Fibroblast of lung (primary cell): ENCODE measurements at regions not wholly inside any gene's neighbourhood (a gene's known extent, or its start where the extent isn't known, plus 50 kb on each side); places are given as distances from the start of the nearest gene placed in this dataset.

ENCODE experiments used
- EZH2 ChIP-seq: IDR thresholded peaks from 2 replicates; pipeline ENCODE4 v1.5.1; 2012; ENCODE audit warnings: low read length, control low read depth, mild to moderate bottlenecking; ENCODE audit errors: missing control alignments
- TF ChIP-seq, protein P1 (sequence below), 2 donors: IDR thresholded peaks in 1 of 2; conservative IDR thresholded peaks in 1 of 2; 1 replicate in 1 of 2; 2 replicates in 1 of 2; pipeline ENCODE4 v1.5.1; 2011 to 2012; ENCODE audit warnings: low read length in 2 of 2, control low read depth in 1 of 2, inconsistent platforms in 1 of 2, low read depth in 1 of 2, mild to moderate bottlenecking in 1 of 2

DNA sequence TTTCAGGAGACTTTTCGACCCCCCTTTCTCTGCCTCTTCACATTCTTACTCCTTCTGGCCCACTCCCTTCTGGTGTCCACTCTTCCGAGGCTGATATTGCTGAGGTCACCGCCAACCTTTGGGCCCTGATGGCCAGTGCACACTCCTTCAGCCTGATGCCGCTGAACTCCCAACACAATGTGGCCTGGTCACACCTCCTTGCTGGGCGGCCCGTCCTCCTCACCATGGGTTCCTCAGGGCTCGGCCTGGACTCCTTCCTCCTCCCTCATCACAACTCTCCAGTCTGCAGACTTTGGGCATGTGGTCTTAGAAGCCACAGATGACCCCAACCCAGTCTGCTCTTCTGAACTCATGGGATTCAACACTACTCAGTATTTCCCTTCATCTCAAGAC is 583.0 kb upstream of the MGMT start:
- TF ChIP-seq, protein P1, sequence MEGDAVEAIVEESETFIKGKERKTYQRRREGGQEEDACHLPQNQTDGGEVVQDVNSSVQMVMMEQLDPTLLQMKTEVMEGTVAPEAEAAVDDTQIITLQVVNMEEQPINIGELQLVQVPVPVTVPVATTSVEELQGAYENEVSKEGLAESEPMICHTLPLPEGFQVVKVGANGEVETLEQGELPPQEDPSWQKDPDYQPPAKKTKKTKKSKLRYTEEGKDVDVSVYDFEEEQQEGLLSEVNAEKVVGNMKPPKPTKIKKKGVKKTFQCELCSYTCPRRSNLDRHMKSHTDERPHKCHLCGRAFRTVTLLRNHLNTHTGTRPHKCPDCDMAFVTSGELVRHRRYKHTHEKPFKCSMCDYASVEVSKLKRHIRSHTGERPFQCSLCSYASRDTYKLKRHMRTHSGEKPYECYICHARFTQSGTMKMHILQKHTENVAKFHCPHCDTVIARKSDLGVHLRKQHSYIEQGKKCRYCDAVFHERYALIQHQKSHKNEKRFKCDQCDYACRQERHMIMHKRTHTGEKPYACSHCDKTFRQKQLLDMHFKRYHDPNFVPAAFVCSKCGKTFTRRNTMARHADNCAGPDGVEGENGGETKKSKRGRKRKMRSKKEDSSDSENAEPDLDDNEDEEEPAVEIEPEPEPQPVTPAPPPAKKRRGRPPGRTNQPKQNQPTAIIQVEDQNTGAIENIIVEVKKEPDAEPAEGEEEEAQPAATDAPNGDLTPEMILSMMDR (conservative IDR thresholded peaks at IDR 0.05 in 1 of 2, IDR thresholded peaks at IDR 0.05 in 1 of 2; ENCODE audit: low read depth in 1 of 2, low read length in 2 of 2), result no peak
- TF ChIP-seq EZH2, result no peak
